HepG2 (cell line): ENCODE measurements at regions not wholly inside any gene's neighbourhood (a gene's known extent, or its start where the extent isn't known, plus 50 kb on each side); places are given as distances from the start of the nearest gene placed in this dataset.

Experiments
- ASH2L ChIP-seq: fragments of 300-600, 200-600 bp; sonication (generic); IDR thresholded peaks from 2 replicates; pipeline ENCODE4 v1.7.0; 2017; ENCODE audit warnings: low read depth, mild to moderate bottlenecking, moderate library complexity, mixed read lengths, low read length; ENCODE audit not compliant: insufficient read length
- EZH2 ChIP-seq: conservative IDR thresholded peaks from 2 replicates; pipeline ENCODE4 v1.6.1; 2012; ENCODE audit warnings: mild to moderate bottlenecking, low read depth, low read length, moderate library complexity
- FOXK2 ChIP-seq: fragments of 450-650 bp; IDR thresholded peaks from 2 replicates; pipeline ENCODE4 v1.6.1; 2016
- GABPB1 ChIP-seq: IDR thresholded peaks from 2 replicates; pipeline ENCODE4 v1.6.1; 2016; ENCODE audit warnings: mild to moderate bottlenecking, missing genetic modification reagents, moderate library complexity, missing compliant biosample characterization
- POLR2AphosphoS5 ChIP-seq: IDR thresholded peaks from 2 replicates; pipeline ENCODE4 v1.6.1; 2012; ENCODE audit warnings: low read depth, low read length
- ZFP37 ChIP-seq: sonication (generic); formaldehyde crosslinking; IDR thresholded peaks from 2 replicates; pipeline ENCODE4 v1.4.0; 2020; ENCODE audit warnings: missing genetic modification reagents, borderline replicate concordance
- ZFX ChIP-seq: sonication (generic); formaldehyde crosslinking; IDR thresholded peaks from 2 replicates; pipeline ENCODE4 v1.4.0; 2020; ENCODE audit warnings: mild to moderate bottlenecking, low read depth, missing genetic modification reagents, moderate library complexity
- ZNF331 ChIP-seq: sonication (generic); formaldehyde crosslinking; IDR thresholded peaks from 2 replicates; pipeline ENCODE4 v1.4.0; 2020; ENCODE audit warnings: missing genetic modification reagents
- ZNF589 ChIP-seq: sonication (generic); formaldehyde crosslinking; conservative IDR thresholded peaks from 2 replicates; pipeline ENCODE4 v1.8.0; 2022; ENCODE audit warnings: mild to moderate bottlenecking, moderate library complexity, missing genetic modification reagents
- ZNF674 ChIP-seq: sonication (generic); formaldehyde crosslinking; IDR thresholded peaks from 2 replicates; pipeline ENCODE4 v1.5.0; 2020; ENCODE audit warnings: low read depth, mild to moderate bottlenecking, missing genetic modification reagents
- ZSCAN20 ChIP-seq: sonication (generic); formaldehyde crosslinking; IDR thresholded peaks from 2 replicates; pipeline ENCODE4 v1.4.0; 2020; ENCODE audit warnings: missing genetic modification reagents, mild to moderate bottlenecking, borderline replicate concordance
- TF ChIP-seq, protein P1 (sequence below): sonication (generic); formaldehyde crosslinking; IDR thresholded peaks from 2 replicates; pipeline ENCODE4 v1.5.0; 2020; ENCODE audit warnings: mild to moderate bottlenecking, missing genetic modification reagents, moderate library complexity
- TF ChIP-seq, protein P2 (sequence below): sonication (generic); formaldehyde crosslinking; IDR thresholded peaks from 2 replicates; pipeline ENCODE4 v1.5.1; 2020; ENCODE audit warnings: mild to moderate bottlenecking, moderate library complexity, missing genetic modification reagents
- TF ChIP-seq, protein P3 (sequence below): fragments of 450-650 bp; IDR thresholded peaks from 2 replicates; pipeline ENCODE4 v1.6.1; 2017; ENCODE audit warnings: mild to moderate bottlenecking

DNA sequence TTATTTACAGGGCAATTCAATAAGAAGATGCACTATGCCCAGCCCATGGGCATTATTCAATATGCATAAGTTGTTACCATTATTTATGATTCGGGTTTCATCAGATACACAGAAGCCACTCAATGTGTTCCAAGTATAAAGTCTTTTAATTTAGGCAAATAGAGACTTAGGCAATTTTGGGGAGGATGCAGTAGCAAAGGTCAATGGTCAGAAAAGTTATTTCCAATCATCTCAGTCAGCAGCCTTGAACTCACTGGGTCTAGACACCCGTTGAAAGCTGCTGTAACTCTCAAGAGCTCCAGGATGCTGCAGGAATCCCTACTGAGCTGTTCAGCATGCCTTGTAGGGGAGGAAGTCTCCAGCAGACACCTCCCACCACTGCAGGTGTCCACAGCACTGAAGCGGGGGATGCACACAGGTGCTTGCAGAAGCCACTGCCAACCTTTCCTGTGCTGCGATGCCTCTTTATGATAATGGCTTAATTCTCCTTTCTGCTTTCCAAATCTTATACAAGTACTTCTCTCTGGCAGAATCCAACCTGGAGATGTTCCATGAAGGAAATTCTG, 155.0 kb upstream of the SUCLG2 start:
- no peak for TF ChIP-seq ZFP37 (CRISPR knock-in tag)
- TF ChIP-seq, protein P1, sequence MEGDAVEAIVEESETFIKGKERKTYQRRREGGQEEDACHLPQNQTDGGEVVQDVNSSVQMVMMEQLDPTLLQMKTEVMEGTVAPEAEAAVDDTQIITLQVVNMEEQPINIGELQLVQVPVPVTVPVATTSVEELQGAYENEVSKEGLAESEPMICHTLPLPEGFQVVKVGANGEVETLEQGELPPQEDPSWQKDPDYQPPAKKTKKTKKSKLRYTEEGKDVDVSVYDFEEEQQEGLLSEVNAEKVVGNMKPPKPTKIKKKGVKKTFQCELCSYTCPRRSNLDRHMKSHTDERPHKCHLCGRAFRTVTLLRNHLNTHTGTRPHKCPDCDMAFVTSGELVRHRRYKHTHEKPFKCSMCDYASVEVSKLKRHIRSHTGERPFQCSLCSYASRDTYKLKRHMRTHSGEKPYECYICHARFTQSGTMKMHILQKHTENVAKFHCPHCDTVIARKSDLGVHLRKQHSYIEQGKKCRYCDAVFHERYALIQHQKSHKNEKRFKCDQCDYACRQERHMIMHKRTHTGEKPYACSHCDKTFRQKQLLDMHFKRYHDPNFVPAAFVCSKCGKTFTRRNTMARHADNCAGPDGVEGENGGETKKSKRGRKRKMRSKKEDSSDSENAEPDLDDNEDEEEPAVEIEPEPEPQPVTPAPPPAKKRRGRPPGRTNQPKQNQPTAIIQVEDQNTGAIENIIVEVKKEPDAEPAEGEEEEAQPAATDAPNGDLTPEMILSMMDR (CRISPR knock-in tag): no peak
- TF ChIP-seq ZFX (CRISPR knock-in tag): no peak
- no peak for TF ChIP-seq ZNF589
- no peak for TF ChIP-seq ASH2L
- no peak for TF ChIP-seq FOXK2
- TF ChIP-seq ZNF674: no peak
- TF ChIP-seq POLR2AphosphoS5: no peak
- TF ChIP-seq ZNF331: no peak
- no peak for TF ChIP-seq GABPB1 (CRISPR knock-in tag)
- TF ChIP-seq, protein P2, sequence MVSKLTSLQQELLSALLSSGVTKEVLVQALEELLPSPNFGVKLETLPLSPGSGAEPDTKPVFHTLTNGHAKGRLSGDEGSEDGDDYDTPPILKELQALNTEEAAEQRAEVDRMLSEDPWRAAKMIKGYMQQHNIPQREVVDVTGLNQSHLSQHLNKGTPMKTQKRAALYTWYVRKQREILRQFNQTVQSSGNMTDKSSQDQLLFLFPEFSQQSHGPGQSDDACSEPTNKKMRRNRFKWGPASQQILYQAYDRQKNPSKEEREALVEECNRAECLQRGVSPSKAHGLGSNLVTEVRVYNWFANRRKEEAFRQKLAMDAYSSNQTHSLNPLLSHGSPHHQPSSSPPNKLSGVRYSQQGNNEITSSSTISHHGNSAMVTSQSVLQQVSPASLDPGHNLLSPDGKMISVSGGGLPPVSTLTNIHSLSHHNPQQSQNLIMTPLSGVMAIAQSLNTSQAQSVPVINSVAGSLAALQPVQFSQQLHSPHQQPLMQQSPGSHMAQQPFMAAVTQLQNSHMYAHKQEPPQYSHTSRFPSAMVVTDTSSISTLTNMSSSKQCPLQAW: no peak
- no peak for TF ChIP-seq ZSCAN20 (CRISPR knock-in tag)
- TF ChIP-seq EZH2: no peak
- TF ChIP-seq, protein P3, sequence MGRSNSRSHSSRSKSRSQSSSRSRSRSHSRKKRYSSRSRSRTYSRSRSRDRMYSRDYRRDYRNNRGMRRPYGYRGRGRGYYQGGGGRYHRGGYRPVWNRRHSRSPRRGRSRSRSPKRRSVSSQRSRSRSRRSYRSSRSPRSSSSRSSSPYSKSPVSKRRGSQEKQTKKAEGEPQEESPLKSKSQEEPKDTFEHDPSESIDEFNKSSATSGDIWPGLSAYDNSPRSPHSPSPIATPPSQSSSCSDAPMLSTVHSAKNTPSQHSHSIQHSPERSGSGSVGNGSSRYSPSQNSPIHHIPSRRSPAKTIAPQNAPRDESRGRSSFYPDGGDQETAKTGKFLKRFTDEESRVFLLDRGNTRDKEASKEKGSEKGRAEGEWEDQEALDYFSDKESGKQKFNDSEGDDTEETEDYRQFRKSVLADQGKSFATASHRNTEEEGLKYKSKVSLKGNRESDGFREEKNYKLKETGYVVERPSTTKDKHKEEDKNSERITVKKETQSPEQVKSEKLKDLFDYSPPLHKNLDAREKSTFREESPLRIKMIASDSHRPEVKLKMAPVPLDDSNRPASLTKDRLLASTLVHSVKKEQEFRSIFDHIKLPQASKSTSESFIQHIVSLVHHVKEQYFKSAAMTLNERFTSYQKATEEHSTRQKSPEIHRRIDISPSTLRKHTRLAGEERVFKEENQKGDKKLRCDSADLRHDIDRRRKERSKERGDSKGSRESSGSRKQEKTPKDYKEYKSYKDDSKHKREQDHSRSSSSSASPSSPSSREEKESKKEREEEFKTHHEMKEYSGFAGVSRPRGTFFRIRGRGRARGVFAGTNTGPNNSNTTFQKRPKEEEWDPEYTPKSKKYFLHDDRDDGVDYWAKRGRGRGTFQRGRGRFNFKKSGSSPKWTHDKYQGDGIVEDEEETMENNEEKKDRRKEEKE: no peak
